GM12873 (cell line): ENCODE measurements at regions not wholly inside any gene's neighbourhood (a gene's known extent, or its start where the extent isn't known, plus 50 kb on each side); places are given as distances from the start of the nearest gene placed in this dataset.

ENCODE experiments used
- CTCF ChIP-seq: IDR thresholded peaks from 2 replicates; pipeline ENCODE4 v1.5.1; 2012; ENCODE audit warnings: low read depth, mild to moderate bottlenecking, moderate library complexity, low read length, control low read depth; ENCODE audit not compliant: insufficient read depth; ENCODE audit errors: missing control alignments

DNA sequence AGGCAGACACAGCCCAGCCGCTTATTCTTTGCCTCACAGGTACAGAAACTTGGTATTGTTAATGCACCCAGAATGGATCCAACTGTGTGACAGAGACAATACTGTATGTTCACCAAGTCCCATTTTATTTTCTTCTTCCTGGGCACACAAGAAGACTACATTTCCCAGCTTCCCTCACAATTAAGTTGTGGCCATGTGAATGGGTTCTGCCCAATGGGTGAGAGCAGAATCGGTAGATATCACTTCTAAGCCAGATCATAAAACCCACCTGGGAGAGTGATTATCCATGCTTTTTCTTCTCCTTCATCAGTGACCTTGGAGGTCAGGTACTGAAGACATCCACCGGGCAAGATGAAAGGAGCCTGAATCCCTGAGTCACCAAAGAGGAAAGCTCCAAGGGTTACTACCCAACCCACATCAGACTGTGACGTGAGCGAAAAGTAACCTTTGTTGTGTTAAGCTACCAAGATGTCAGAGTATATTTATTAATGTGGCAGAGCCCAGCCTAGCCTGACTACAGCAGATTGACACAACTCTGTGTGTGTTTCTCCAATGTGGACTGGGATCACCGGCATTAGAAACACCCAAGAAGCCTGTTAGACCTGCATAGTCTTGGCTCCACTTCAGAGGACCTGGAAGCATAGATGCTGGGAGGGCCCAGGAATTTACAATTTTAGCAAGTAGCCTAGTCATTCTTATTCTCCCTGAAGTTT, 79.1 kb upstream of the GRIK3 start:
- TF ChIP-seq CTCF, result no peak

GRCh38 chr1:37118790-37119189, 84.5 kb upstream of the GRIK3 start:
- TF ChIP-seq CTCF, result no peak

DNA sequence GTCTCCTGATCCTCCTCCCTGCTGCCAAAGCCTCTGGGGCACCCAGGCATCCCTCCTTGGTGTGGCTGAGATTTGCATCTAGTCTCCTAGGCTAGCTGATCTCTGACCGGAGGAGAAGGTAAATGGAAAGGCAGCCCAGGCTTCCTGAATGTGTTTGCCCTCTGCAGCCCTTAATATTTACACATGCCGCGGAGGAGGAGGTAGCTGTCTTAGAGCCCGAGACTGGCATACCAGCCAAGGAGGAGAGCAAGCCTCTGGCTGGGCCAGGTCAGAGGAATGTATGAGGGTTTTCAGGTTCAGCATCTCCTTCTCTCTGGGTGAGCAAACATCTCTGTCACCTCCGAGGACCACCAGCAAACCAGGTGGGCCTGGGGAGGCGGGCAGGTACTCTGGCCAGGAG, 86.0 kb upstream of the GRIK3 start:
- no peak for TF ChIP-seq CTCF

DNA sequence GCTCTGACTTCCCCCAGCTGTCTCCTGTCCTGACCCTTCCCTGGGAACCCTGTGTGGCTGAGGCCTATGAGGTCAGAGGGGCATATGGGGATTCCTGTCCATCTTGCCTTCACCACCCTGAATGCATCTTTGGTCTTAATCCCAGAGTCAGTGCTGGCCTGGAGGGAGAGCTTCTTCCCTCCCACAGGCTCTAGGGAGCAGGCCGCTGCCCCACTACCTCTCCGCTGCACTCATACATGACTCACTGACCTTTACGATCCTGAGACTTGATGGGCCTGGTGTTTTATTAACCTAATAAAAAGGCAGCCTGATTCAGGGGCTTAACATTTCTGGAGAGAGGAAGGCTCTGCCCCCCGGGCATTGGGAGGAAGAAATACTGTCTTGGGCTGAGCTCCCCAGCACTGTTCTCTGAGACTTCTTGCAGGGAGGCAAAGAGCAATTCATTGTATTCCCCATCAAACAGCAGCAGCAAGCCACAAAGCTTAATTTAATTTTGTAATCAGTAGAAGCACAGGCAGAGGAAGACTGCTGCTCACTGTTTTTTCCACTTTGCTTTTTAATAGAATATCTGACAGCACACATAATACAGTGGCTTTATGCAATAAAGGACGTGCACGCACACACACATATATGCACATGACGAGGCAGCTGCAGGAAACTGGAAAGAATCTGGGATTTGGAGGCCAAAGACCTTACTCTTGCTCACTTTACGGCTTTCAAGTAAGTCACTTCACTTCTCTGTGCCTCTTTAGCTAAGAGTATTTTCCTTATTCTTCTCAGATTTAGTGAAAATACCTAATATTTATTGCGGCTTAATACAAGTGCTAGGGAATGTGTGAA, 89.2 kb upstream of the GRIK3 start:
- no peak for TF ChIP-seq CTCF

- no peak for TF ChIP-seq CTCF
Observed at GRCh38 chr1:37124501-37124900, 90.2 kb upstream of the GRIK3 start.

DNA sequence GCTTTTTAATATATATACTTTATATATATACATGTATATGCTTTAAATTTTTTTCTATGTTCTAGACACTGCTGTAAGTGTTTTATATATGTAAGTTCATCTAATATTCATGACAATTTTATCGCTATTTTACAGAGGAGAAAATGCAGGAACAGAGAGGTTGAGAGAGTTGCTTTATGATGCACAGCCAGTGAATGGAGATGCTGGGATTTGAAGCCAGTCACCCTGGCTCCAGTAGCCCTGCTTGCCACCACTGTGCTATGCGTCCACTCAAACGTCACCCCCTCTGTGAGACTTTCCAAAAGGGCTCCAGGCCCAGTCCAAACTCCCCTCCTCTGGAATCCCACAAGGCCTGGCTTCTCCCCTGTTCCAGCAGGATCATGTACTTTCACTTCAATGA, 91.0 kb upstream of the GRIK3 start:
- TF ChIP-seq CTCF, result no peak

DNA sequence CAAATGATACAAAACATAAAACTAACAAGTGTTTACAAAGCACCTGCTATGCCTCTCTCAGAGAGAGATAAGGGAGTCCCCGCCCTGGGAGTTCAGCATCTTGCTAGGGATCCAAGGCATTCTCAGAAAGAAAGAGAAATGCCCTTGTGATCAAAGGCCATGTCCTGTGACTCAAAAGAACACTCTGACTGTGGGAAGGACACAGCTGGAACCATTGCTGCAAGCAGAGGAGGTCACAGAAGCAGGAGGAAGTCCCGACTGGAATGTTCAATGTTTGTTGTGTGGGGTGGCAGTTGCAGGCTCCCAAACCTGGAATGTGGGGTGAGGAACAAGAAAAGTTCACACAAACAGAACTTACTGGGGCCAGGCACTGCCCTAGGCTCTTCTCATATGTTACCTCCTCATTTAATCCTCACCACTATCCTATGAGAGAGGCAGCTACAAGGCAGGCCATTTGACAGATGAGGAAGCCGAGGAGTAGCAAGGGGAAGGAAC, 93.0 kb upstream of the GRIK3 start:
- TF ChIP-seq CTCF, result no peak
